GM21381 (cell line): ENCODE measurements at regions not wholly inside any gene's neighbourhood (a gene's known extent, or its start where the extent isn't known, plus 50 kb on each side); places are given as distances from the start of the nearest gene placed in this dataset.
A peak's percentile ranks its signal among the peaks of the same experiment; 100 is the strongest.
"Not testable (repeated sequence)": the region's sequence is repeated elsewhere in the genome, so short reads cannot be mapped to it uniquely, and the experiment has no call there.

Source experiments
- ATAC-seq: cut with Tn5 transposase; IDR thresholded peaks from one replicate; pipeline ENCODE4 v1.9.1; 2021; ENCODE audit warnings: mild to moderate bottlenecking, moderate library complexity; ENCODE audit not compliant: unreplicated experiment

GRCh38 chr2:87500951-87501350, 246.9 kb upstream of the PLGLB2 start:
- not testable (repeated sequence) for ATAC-seq

GRCh38 chr2:87502948-87503347, 244.9 kb upstream of the PLGLB2 start:
- ATAC-seq: not testable (repeated sequence)

GRCh38 chr2:87505239-87505638, 242.6 kb upstream of the PLGLB2 start:
- not testable (repeated sequence) for ATAC-seq

- ATAC-seq: not testable (repeated sequence)
Observed at GRCh38 chr2:87505909-87506308, 242.0 kb upstream of the PLGLB2 start.

- ATAC-seq: not testable (repeated sequence)
Observed at GRCh38 chr2:87507378-87508348, 240.2 kb upstream of the PLGLB2 start.

- not testable (repeated sequence) for ATAC-seq
Observed at GRCh38 chr2:87511195-87511778, 236.6 kb upstream of the PLGLB2 start.

GRCh38 chr2:87512864-87513530, 234.9 kb upstream of the PLGLB2 start:
- not testable (repeated sequence) for ATAC-seq

GRCh38 chr2:87514034-87514433, 233.9 kb upstream of the PLGLB2 start:
- peak; percentile 59 for ATAC-seq

GRCh38 chr2:87514515-87514914, 233.4 kb upstream of the PLGLB2 start:
- not testable (repeated sequence) for ATAC-seq

GRCh38 chr2:87515226-87515625, 232.7 kb upstream of the PLGLB2 start:
- ATAC-seq: not testable (repeated sequence)

GRCh38 chr2:87515875-87516274, 232.0 kb upstream of the PLGLB2 start:
- ATAC-seq: not testable (repeated sequence)

- not testable (repeated sequence) for ATAC-seq
Observed at GRCh38 chr2:87516369-87516967, 231.4 kb upstream of the PLGLB2 start.

- not testable (repeated sequence) for ATAC-seq
Observed at GRCh38 chr2:87517438-87517837, 230.4 kb upstream of the PLGLB2 start.

- ATAC-seq: not testable (repeated sequence)
Observed at GRCh38 chr2:87518066-87518465, 229.8 kb upstream of the PLGLB2 start.

- not testable (repeated sequence) for ATAC-seq
Observed at GRCh38 chr2:87518547-87518946, 229.3 kb upstream of the PLGLB2 start.

- ATAC-seq: not testable (repeated sequence)
Observed at GRCh38 chr2:87519158-87520011, 228.5 kb upstream of the PLGLB2 start.

GRCh38 chr2:87521057-87521456, 226.8 kb upstream of the PLGLB2 start:
- peak; percentile 53 for ATAC-seq

- ATAC-seq: not testable (repeated sequence)
Observed at GRCh38 chr2:87521489-87521888, 226.4 kb upstream of the PLGLB2 start.

- not testable (repeated sequence) for ATAC-seq
Observed at GRCh38 chr2:87524619-87525188, 223.2 kb upstream of the PLGLB2 start.
